Lower leg skin (tissue), 3 donors: ENCODE measurements at regions not wholly inside any gene's neighbourhood (a gene's known extent, or its start where the extent isn't known, plus 50 kb on each side); places are given as distances from the start of the nearest gene placed in this dataset.

Experiments used
- POLR2A ChIP-seq, 2 donors: fragments of 450-650 bp; IDR thresholded peaks; one replicate each; pipeline ENCODE4 v1.6.1; 2016 to 2017; ENCODE audit warnings: antibody characterized with exemption in 2 of 2, mild to moderate bottlenecking in 1 of 2, moderate library complexity in 1 of 2
- TF ChIP-seq, protein P1 (sequence below), 3 donors: fragments of 450-650 bp; IDR thresholded peaks; one replicate each; pipeline ENCODE4 v1.5.1; 2016; ENCODE audit warnings: antibody characterized with exemption in 3 of 3, mild to moderate bottlenecking in 3 of 3, moderate library complexity in 2 of 3

DNA sequence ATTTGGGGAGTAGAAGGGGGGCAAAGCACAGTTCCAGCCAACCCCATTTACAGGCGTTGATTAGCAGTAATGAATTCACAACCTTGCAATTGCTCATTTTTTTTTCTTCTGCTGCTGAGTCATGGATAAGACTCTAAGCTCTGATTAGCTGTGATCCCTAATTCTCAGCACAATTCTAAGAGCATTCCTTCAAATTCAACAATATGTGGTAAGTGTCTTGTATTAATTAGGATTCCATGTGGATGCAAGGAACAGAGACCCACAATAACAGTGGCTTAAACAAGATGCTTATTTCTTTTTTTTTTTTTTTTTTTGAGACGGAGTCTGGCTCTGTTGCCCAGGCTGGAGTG, 133.4 kb downstream of the PALM2AKAP2 start:
- TF ChIP-seq, protein P1, sequence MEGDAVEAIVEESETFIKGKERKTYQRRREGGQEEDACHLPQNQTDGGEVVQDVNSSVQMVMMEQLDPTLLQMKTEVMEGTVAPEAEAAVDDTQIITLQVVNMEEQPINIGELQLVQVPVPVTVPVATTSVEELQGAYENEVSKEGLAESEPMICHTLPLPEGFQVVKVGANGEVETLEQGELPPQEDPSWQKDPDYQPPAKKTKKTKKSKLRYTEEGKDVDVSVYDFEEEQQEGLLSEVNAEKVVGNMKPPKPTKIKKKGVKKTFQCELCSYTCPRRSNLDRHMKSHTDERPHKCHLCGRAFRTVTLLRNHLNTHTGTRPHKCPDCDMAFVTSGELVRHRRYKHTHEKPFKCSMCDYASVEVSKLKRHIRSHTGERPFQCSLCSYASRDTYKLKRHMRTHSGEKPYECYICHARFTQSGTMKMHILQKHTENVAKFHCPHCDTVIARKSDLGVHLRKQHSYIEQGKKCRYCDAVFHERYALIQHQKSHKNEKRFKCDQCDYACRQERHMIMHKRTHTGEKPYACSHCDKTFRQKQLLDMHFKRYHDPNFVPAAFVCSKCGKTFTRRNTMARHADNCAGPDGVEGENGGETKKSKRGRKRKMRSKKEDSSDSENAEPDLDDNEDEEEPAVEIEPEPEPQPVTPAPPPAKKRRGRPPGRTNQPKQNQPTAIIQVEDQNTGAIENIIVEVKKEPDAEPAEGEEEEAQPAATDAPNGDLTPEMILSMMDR (IDR thresholded peaks at IDR 0.05) = no peak
- no peak for TF ChIP-seq POLR2A (IDR thresholded peaks at IDR 0.05)
